CD14-positive monocyte (primary cell): ENCODE measurements at regions not wholly inside any gene's neighbourhood (a gene's known extent, or its start where the extent isn't known, plus 50 kb on each side); places are given as distances from the start of the nearest gene placed in this dataset.

Experiments used
- DNase-seq, 3 donors: peaks; one replicate each; pipeline ENCODE4 v3.0.0-alpha.2; 2011 to 2022
- H2AFZ ChIP-seq: 2 replicates; pipeline ENCODE4 v1.6.0; 2012; ENCODE audit warnings: mild to moderate bottlenecking, low read depth, low read length, inconsistent platforms; ENCODE audit not compliant: insufficient read depth, poor library complexity, severe bottlenecking
- H3K27ac ChIP-seq, 2 donors: 1 replicate in 1 of 2; 2 replicates in 1 of 2; pipeline ENCODE4 v1.5.1; 2012 to 2013; ENCODE audit warnings: low read length in 2 of 2, control low read depth in 1 of 2, inconsistent platforms in 1 of 2, low read depth in 1 of 2, mild to moderate bottlenecking in 1 of 2
- H3K27me3 ChIP-seq, 2 donors: one replicate each; pipeline versions ENCODE4 v1.6.0 to v1.6.1; 2011 to 2013; ENCODE audit warnings: low read length in 2 of 2; ENCODE audit not compliant: control insufficient read depth in 2 of 2, insufficient read depth in 2 of 2
- H3K36me3 ChIP-seq, 2 donors: replicated peaks in 1 of 2; 1 replicate in 1 of 2; 2 replicates in 1 of 2; pipeline versions ENCODE4 v1.5.1 to v1.6.1; 2012 to 2013; ENCODE audit warnings: low read length in 2 of 2, control low read depth in 1 of 2, inconsistent platforms in 1 of 2, mild to moderate bottlenecking in 1 of 2; ENCODE audit not compliant: insufficient read depth in 2 of 2, control insufficient read depth in 1 of 2
- H3K4me1 ChIP-seq, 2 donors: 1 replicate in 1 of 2; 2 replicates in 1 of 2; pipeline versions ENCODE4 v1.5.1 to v1.6.1; 2012 to 2013; ENCODE audit warnings: low read length in 2 of 2, control low read depth in 1 of 2, inconsistent platforms in 1 of 2, mild to moderate bottlenecking in 1 of 2, moderate library complexity in 1 of 2; ENCODE audit not compliant: insufficient read depth in 2 of 2, control insufficient read depth in 1 of 2
- H3K4me2 ChIP-seq: replicated peaks from 2 replicates; pipeline ENCODE3; 2012; ENCODE audit warnings: low read length, moderate library complexity, mild to moderate bottlenecking; ENCODE audit not compliant: poor library complexity, severe bottlenecking; ENCODE audit errors: extremely low read depth
- H3K4me3 ChIP-seq, 3 experiments: fragments of 200-600 bp in 1 of 3; sonication (generic) in 1 of 3; replicated peaks in 1 of 3; 1 replicate in 2 of 3; 2 replicates in 1 of 3; pipeline ENCODE4 v1.5.1; 2011 to 2013; ENCODE audit warnings: low read length in 3 of 3, mild to moderate bottlenecking in 3 of 3, control low read depth in 2 of 3, low read depth in 2 of 3, inconsistent platforms in 1 of 3, moderate library complexity in 1 of 3
- H3K79me2 ChIP-seq: 2 replicates; pipeline ENCODE4 v1.6.0; 2012; ENCODE audit warnings: mild to moderate bottlenecking, control low read depth, inconsistent platforms, low read length, moderate library complexity; ENCODE audit not compliant: insufficient read depth
- H3K9ac ChIP-seq: 2 replicates; pipeline ENCODE4 v1.6.0; 2017; ENCODE audit warnings: low read length, mild to moderate bottlenecking; ENCODE audit not compliant: insufficient read depth, poor library complexity, severe bottlenecking
- H3K9me3 ChIP-seq, 2 donors: replicated peaks in 1 of 2; 1 replicate in 1 of 2; 2 replicates in 1 of 2; pipeline versions ENCODE4 v1.5.1 to v1.6.1; 2012 to 2013; ENCODE audit warnings: low read length in 2 of 2, control low read depth in 1 of 2; ENCODE audit not compliant: control insufficient read depth in 1 of 2, insufficient read depth in 1 of 2
- H4K20me1 ChIP-seq: 2 replicates; pipeline ENCODE4 v1.6.0; 2012; ENCODE audit warnings: mild to moderate bottlenecking, low read length, control low read depth, moderate library complexity; ENCODE audit not compliant: insufficient read depth
- H3K27ac Mint-ChIP-seq, 7 donors: one replicate each; pipeline ENCODE4 v1.8.0; 2020; ENCODE audit warnings: mild to moderate bottlenecking in 7 of 7, mixed read lengths in 7 of 7, moderate library complexity in 6 of 7, inconsistent platforms in 2 of 7
- H3K27me3 Mint-ChIP-seq, 3 donors: one replicate each; pipeline ENCODE4 v1.8.0; 2021 to 2022; ENCODE audit warnings: low read depth in 3 of 3, mild to moderate bottlenecking in 3 of 3, mixed read lengths in 3 of 3, moderate library complexity in 3 of 3, inconsistent platforms in 1 of 3
- H3K36me3 Mint-ChIP-seq, 2 donors: one replicate each; pipeline ENCODE4 v1.8.0; 2020; ENCODE audit warnings: mixed read lengths in 2 of 2, inconsistent platforms in 1 of 2, mild to moderate bottlenecking in 1 of 2
- H3K4me1 Mint-ChIP-seq: one replicate; pipeline ENCODE4 v1.8.0; 2020; ENCODE audit warnings: mild to moderate bottlenecking, mixed read lengths
- H3K4me3 Mint-ChIP-seq, 2 donors: one replicate each; pipeline ENCODE4 v1.8.0; 2020; ENCODE audit warnings: mild to moderate bottlenecking in 2 of 2, mixed read lengths in 2 of 2, moderate library complexity in 1 of 2
- H3K9me3 Mint-ChIP-seq, 7 donors: one replicate each; pipeline ENCODE4 v1.8.0; 2020 to 2022; ENCODE audit warnings: mixed read lengths in 7 of 7, mild to moderate bottlenecking in 6 of 7, moderate library complexity in 6 of 7, inconsistent platforms in 2 of 7
- WGBS: methylation state at CpG from one replicate; pipeline ENCODE4 v1.1.5; 2013; ENCODE audit warnings: missing lambda C conversion rate; ENCODE audit not compliant: insufficient coverage; 5-methylcytosine and 5-hydroxymethylcytosine counted together
- intact Hi-C, 2 donors: fragments of 100-400 bp; cut with micrococcal nuclease; formaldehyde crosslinking; loops; one replicate each; pipeline versions ENCODE4 v1.15.0 to v1.15.1; 2023
- TF ChIP-seq, protein P1 (sequence below): fragments of 200-600 bp; IDR thresholded peaks from one replicate; pipeline ENCODE4 v1.8.0; 2022; ENCODE audit warnings: antibody characterized with exemption, mild to moderate bottlenecking

DNA sequence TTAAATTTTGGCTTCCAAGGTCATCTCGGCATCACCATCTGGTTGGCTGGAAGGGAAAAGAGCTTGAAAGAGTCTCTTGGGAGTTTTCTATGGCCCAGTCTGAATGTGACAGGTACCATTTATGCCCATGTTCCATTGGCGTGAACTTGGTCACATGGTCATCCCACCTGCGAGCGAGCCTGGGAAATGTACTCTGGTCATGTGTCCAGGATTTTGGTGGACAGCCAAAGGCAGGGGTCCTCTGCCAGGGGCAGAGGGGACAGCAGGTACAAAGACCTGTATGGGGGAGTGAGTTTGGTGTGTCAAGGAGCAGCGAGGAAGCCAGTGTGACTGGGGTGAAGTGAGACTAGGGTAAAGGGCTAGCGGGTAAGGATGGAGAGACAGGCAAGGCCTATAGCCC lies 112.6 kb downstream of the CDC5L start:
- WGBS, result 100% methylated on average over 4 of the region's 6 CpGs
- peaks cover 1% of the 10 kb centered on the region for H3K4me1 Mint-ChIP-seq
- H3K27ac Mint-ChIP-seq, result no peak overlapping the region

DNA sequence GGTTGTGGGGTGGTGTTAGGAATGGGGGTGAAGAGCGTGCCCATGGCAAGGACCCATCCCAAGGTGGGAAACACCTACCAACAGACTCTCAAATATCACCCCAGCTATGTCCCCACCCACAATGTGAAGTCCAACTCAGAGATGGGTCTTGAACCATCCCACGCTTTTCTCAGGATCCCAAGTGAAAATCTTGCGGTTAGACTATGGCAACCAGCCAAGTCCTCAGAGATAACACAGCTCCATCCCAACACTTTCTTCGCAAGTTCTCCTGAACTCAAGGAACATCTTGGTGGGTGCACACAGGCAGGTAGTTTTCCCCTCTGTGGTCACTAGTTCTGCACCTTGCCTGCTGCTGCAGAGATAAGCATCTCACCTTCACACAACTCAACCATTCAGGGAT lies 116.0 kb downstream of the CDC5L start:
- Histone ChIP-seq H3K79me2 (no peaks in the 10 kb centered on the region), H3K36me3 (no peaks in the 10 kb centered on the region), H4K20me1 (no peaks in the 10 kb centered on the region), H3K9me3 (no peaks in the 10 kb centered on the region), H3K4me3 (no peak overlapping the region), H3K4me2 (no peak overlapping the region), H2AFZ (no peak overlapping the region), H3K27me3 (no peaks in the 10 kb centered on the region), H3K27ac (no peak overlapping the region), H3K9ac (no peak overlapping the region), H3K4me1 (no peaks in the 10 kb centered on the region)
- Mint-ChIP-seq H3K4me3 (no peak overlapping the region), H3K27ac (no peak overlapping the region), H3K9me3 (peaks cover 0 to 9% (median 3%) of the 10 kb centered on the region in 7 donors), H3K36me3 (no peaks in the 10 kb centered on the region), H3K4me1 (no peaks in the 10 kb centered on the region), H3K27me3 (peaks cover 14 to 23% (median 17%) of the 10 kb centered on the region in 3 donors)
- WGBS, result 94% methylated on average over 2 of the region's 4 CpGs
- intact Hi-C loops, result no loop called here
- DNase-seq, result no peak
- TF ChIP-seq, protein P1, sequence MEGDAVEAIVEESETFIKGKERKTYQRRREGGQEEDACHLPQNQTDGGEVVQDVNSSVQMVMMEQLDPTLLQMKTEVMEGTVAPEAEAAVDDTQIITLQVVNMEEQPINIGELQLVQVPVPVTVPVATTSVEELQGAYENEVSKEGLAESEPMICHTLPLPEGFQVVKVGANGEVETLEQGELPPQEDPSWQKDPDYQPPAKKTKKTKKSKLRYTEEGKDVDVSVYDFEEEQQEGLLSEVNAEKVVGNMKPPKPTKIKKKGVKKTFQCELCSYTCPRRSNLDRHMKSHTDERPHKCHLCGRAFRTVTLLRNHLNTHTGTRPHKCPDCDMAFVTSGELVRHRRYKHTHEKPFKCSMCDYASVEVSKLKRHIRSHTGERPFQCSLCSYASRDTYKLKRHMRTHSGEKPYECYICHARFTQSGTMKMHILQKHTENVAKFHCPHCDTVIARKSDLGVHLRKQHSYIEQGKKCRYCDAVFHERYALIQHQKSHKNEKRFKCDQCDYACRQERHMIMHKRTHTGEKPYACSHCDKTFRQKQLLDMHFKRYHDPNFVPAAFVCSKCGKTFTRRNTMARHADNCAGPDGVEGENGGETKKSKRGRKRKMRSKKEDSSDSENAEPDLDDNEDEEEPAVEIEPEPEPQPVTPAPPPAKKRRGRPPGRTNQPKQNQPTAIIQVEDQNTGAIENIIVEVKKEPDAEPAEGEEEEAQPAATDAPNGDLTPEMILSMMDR, result no peak

More for the DNA sequence above, 112.6 kb downstream of the CDC5L start:
- H3K9ac ChIP-seq, result no peak overlapping the region
- no peaks in the 10 kb centered on the region for H3K27me3 ChIP-seq
- H3K9me3 ChIP-seq, result no peaks in the 10 kb centered on the region
- Mint-ChIP-seq H3K9me3 (peaks cover 0 to 11% (median 3%) of the 10 kb centered on the region in 7 donors), H3K4me3 (no peak overlapping the region), H3K36me3 (no peaks in the 10 kb centered on the region), H3K27me3 (peaks cover 9 to 24% (median 14%) of the 10 kb centered on the region in 3 donors)
- H3K36me3 ChIP-seq, result no peaks in the 10 kb centered on the region
- no peak overlapping the region for H2AFZ ChIP-seq
- H4K20me1 ChIP-seq, result no peaks in the 10 kb centered on the region
- intact Hi-C loops, result no loop called here
- H3K79me2 ChIP-seq, result no peaks in the 10 kb centered on the region
- TF ChIP-seq, protein P1, result no peak
- H3K4me3 ChIP-seq, result no peak overlapping the region
- no peak for DNase-seq
- H3K4me1 ChIP-seq, result no peaks in the 10 kb centered on the region
- no peak overlapping the region for H3K27ac ChIP-seq
- no peak overlapping the region for H3K4me2 ChIP-seq
